ENCODE measurements at regions not wholly inside any gene's neighbourhood (a gene's known extent, or its start where the extent isn't known, plus 50 kb on each side); places are given as distances from the start of the nearest gene placed in this dataset.
"Not testable (repeated sequence)": the region's sequence is repeated elsewhere in the genome, so short reads cannot be mapped to it uniquely, and the experiment has no call there.

GRCh38 chr16:29306201-29306600 lies 100.3 kb downstream of the NPIPB11 start:
- H3K36me3 ChIP-seq (ENCODE audit: control insufficient read depth in 2 of 2, insufficient read depth in 2 of 2, low read length in 1 of 2) = no peaks in the 10 kb centered on the region
- no peak overlapping the region for H3K4me3 ChIP-seq (ENCODE audit: low read depth in 1 of 2, low read length in 2 of 2)
- no peaks in the 10 kb centered on the region for H3K27me3 ChIP-seq (ENCODE audit: control insufficient read depth in 1 of 2, insufficient read depth in 2 of 2, low read length in 2 of 2)
- peaks cover 0 to 3% of the 10 kb centered on the region in 2 donors for H3K9me3 ChIP-seq (ENCODE audit: control insufficient read depth in 2 of 2, insufficient read depth in 1 of 2, low read depth in 1 of 2, low read length in 1 of 2)
- WGBS, 2 donors = 92 to 94% methylated on average over 14 of the region's 14 CpGs
- H3K27ac ChIP-seq (ENCODE audit: low read depth in 2 of 2, low read length in 1 of 2) = no peak overlapping the region
- H3K4me1 ChIP-seq (ENCODE audit: control insufficient read depth in 2 of 2, insufficient read depth in 2 of 2, low read length in 1 of 2) = peaks cover 0 to 3% of the 10 kb centered on the region in 2 donors

- WGBS, 2 donors = 95 to 96% methylated on average over 11 of the region's 11 CpGs
- H3K4me3 ChIP-seq (ENCODE audit: low read depth in 1 of 2, low read length in 2 of 2); H3K27me3 ChIP-seq (ENCODE audit: control insufficient read depth in 1 of 2, insufficient read depth in 2 of 2, low read length in 2 of 2); H3K27ac ChIP-seq (ENCODE audit: low read depth in 2 of 2, low read length in 1 of 2); H3K36me3 ChIP-seq (ENCODE audit: control insufficient read depth in 2 of 2, insufficient read depth in 2 of 2, low read length in 1 of 2); H3K4me1 ChIP-seq (ENCODE audit: control insufficient read depth in 2 of 2, insufficient read depth in 2 of 2, low read length in 1 of 2); H3K9me3 ChIP-seq (ENCODE audit: control insufficient read depth in 2 of 2, insufficient read depth in 1 of 2, low read depth in 1 of 2, low read length in 1 of 2): not testable (repeated sequence)
These were observed 101.5 kb downstream of the NPIPB11 start for GRCh38 chr16:29305018-29305417.

GRCh38 chr16:29304251-29304650 lies 102.3 kb downstream of the NPIPB11 start:
- Histone ChIP-seq H3K9me3 (ENCODE audit: control insufficient read depth in 2 of 2, insufficient read depth in 1 of 2, low read depth in 1 of 2, low read length in 1 of 2) (peaks cover 0 to 3% of the 10 kb centered on the region in 2 donors), H3K27ac (ENCODE audit: low read depth in 2 of 2, low read length in 1 of 2) (no peak overlapping the region), H3K36me3 (ENCODE audit: control insufficient read depth in 2 of 2, insufficient read depth in 2 of 2, low read length in 1 of 2) (no peaks in the 10 kb centered on the region), H3K4me3 (ENCODE audit: low read depth in 1 of 2, low read length in 2 of 2) (no peak overlapping the region), H3K4me1 (ENCODE audit: control insufficient read depth in 2 of 2, insufficient read depth in 2 of 2, low read length in 1 of 2) (peaks cover 0 to 3% of the 10 kb centered on the region in 2 donors), H3K27me3 (ENCODE audit: control insufficient read depth in 1 of 2, insufficient read depth in 2 of 2, low read length in 2 of 2) (no peaks in the 10 kb centered on the region)
- 82 to 91% methylated on average over 11 of the region's 11 CpGs for WGBS, 2 donors

- H3K4me3 ChIP-seq (ENCODE audit: low read depth in 1 of 2, low read length in 2 of 2) = no peak overlapping the region
- no peaks in the 10 kb centered on the region for H3K27me3 ChIP-seq (ENCODE audit: control insufficient read depth in 1 of 2, insufficient read depth in 2 of 2, low read length in 2 of 2)
- H3K4me1 ChIP-seq (ENCODE audit: control insufficient read depth in 2 of 2, insufficient read depth in 2 of 2, low read length in 1 of 2) = peaks cover 0 to 3% of the 10 kb centered on the region in 2 donors
- WGBS, 2 donors = 94% methylated on average over 5 of the region's 5 CpGs
- H3K9me3 ChIP-seq (ENCODE audit: control insufficient read depth in 2 of 2, insufficient read depth in 1 of 2, low read depth in 1 of 2, low read length in 1 of 2) = peaks cover 0 to 3% of the 10 kb centered on the region in 2 donors
- H3K36me3 ChIP-seq (ENCODE audit: control insufficient read depth in 2 of 2, insufficient read depth in 2 of 2, low read length in 1 of 2) = no peaks in the 10 kb centered on the region
- H3K27ac ChIP-seq (ENCODE audit: low read depth in 2 of 2, low read length in 1 of 2) = no peak overlapping the region
These were observed 103.0 kb downstream of the NPIPB11 start for GRCh38 chr16:29303520-29303919.

- 94 to 96% methylated on average over 13 of the region's 13 CpGs for WGBS, 2 donors
- H3K27ac ChIP-seq (ENCODE audit: low read depth in 2 of 2, low read length in 1 of 2) = no peak overlapping the region
- no peaks in the 10 kb centered on the region for H3K27me3 ChIP-seq (ENCODE audit: control insufficient read depth in 1 of 2, insufficient read depth in 2 of 2, low read length in 2 of 2)
- peaks cover 0 to 3% of the 10 kb centered on the region in 2 donors for H3K4me1 ChIP-seq (ENCODE audit: control insufficient read depth in 2 of 2, insufficient read depth in 2 of 2, low read length in 1 of 2)
- H3K4me3 ChIP-seq (ENCODE audit: low read depth in 1 of 2, low read length in 2 of 2) = no peak overlapping the region
- peaks cover 0 to 3% of the 10 kb centered on the region in 2 donors for H3K9me3 ChIP-seq (ENCODE audit: control insufficient read depth in 2 of 2, insufficient read depth in 1 of 2, low read depth in 1 of 2, low read length in 1 of 2)
- no peaks in the 10 kb centered on the region for H3K36me3 ChIP-seq (ENCODE audit: control insufficient read depth in 2 of 2, insufficient read depth in 2 of 2, low read length in 1 of 2)
These were observed 103.5 kb downstream of the NPIPB11 start for GRCh38 chr16:29302976-29303375.

GRCh38 chr16:29302433-29302832 lies 104.1 kb downstream of the NPIPB11 start:
- H3K27me3 ChIP-seq (ENCODE audit: control insufficient read depth in 1 of 2, insufficient read depth in 2 of 2, low read length in 2 of 2); H3K4me1 ChIP-seq (ENCODE audit: control insufficient read depth in 2 of 2, insufficient read depth in 2 of 2, low read length in 1 of 2); H3K36me3 ChIP-seq (ENCODE audit: control insufficient read depth in 2 of 2, insufficient read depth in 2 of 2, low read length in 1 of 2); H3K27ac ChIP-seq (ENCODE audit: low read depth in 2 of 2, low read length in 1 of 2); H3K9me3 ChIP-seq (ENCODE audit: control insufficient read depth in 2 of 2, insufficient read depth in 1 of 2, low read depth in 1 of 2, low read length in 1 of 2); H3K4me3 ChIP-seq (ENCODE audit: low read depth in 1 of 2, low read length in 2 of 2): not testable (repeated sequence)
- WGBS, 2 donors = 97% methylated on average over 20 of the region's 20 CpGs

GRCh38 chr16:29301662-29302285 lies 104.7 kb downstream of the NPIPB11 start:
- not testable (repeated sequence) for H3K9me3 ChIP-seq (ENCODE audit: control insufficient read depth in 2 of 2, insufficient read depth in 1 of 2, low read depth in 1 of 2, low read length in 1 of 2); H3K27me3 ChIP-seq (ENCODE audit: control insufficient read depth in 1 of 2, insufficient read depth in 2 of 2, low read length in 2 of 2); H3K4me1 ChIP-seq (ENCODE audit: control insufficient read depth in 2 of 2, insufficient read depth in 2 of 2, low read length in 1 of 2); H3K4me3 ChIP-seq (ENCODE audit: low read depth in 1 of 2, low read length in 2 of 2); H3K27ac ChIP-seq (ENCODE audit: low read depth in 2 of 2, low read length in 1 of 2); H3K36me3 ChIP-seq (ENCODE audit: control insufficient read depth in 2 of 2, insufficient read depth in 2 of 2, low read length in 1 of 2)
- 86 to 88% methylated on average over 15 of the region's 15 CpGs for WGBS, 2 donors

- H3K4me1 ChIP-seq (ENCODE audit: control insufficient read depth in 2 of 2, insufficient read depth in 2 of 2, low read length in 1 of 2); H3K27me3 ChIP-seq (ENCODE audit: control insufficient read depth in 1 of 2, insufficient read depth in 2 of 2, low read length in 2 of 2); H3K36me3 ChIP-seq (ENCODE audit: control insufficient read depth in 2 of 2, insufficient read depth in 2 of 2, low read length in 1 of 2); H3K9me3 ChIP-seq (ENCODE audit: control insufficient read depth in 2 of 2, insufficient read depth in 1 of 2, low read depth in 1 of 2, low read length in 1 of 2); H3K4me3 ChIP-seq (ENCODE audit: low read depth in 1 of 2, low read length in 2 of 2): not testable (repeated sequence)
- peak overlapping the region; percentile 16 to 55 for H3K27ac ChIP-seq (ENCODE audit: low read depth in 2 of 2, low read length in 1 of 2)
- WGBS, 2 donors = 80% methylated on average over 27 to 29 of the region's 29 CpGs
These were observed 105.7 kb downstream of the NPIPB11 start for GRCh38 chr16:29300541-29301535.

- H3K27ac ChIP-seq (ENCODE audit: low read depth in 2 of 2, low read length in 1 of 2) = peak overlapping the region in 1 of 2 donors; percentile 16
- not testable (repeated sequence) for H3K4me1 ChIP-seq (ENCODE audit: control insufficient read depth in 2 of 2, insufficient read depth in 2 of 2, low read length in 1 of 2); H3K27me3 ChIP-seq (ENCODE audit: control insufficient read depth in 1 of 2, insufficient read depth in 2 of 2, low read length in 2 of 2); H3K4me3 ChIP-seq (ENCODE audit: low read depth in 1 of 2, low read length in 2 of 2); H3K36me3 ChIP-seq (ENCODE audit: control insufficient read depth in 2 of 2, insufficient read depth in 2 of 2, low read length in 1 of 2); H3K9me3 ChIP-seq (ENCODE audit: control insufficient read depth in 2 of 2, insufficient read depth in 1 of 2, low read depth in 1 of 2, low read length in 1 of 2)
- WGBS, 2 donors = 46 to 52% methylated on average over 7 of the region's 7 CpGs
These were observed 106.5 kb downstream of the NPIPB11 start for GRCh38 chr16:29300030-29300491.

All from esophagus (tissue), 2 donors.